Bronchial epithelial cell (primary cell): ENCODE measurements at regions not wholly inside any gene's neighbourhood (a gene's known extent, or its start where the extent isn't known, plus 50 kb on each side); places are given as distances from the start of the nearest gene placed in this dataset.

ENCODE experiments used
- DNase-seq: peaks from one replicate; pipeline ENCODE4 v3.0.0-alpha.2; 2010; ENCODE audit warnings: low read depth
- FAIRE-seq: peaks from 2 replicates; lab custom pipeline; 2011; peaks lifted over from hg19 to GRCh38; lab: Jason Lieb, UNC
- H3K27me3 ChIP-seq: 2 replicates; pipeline ENCODE4 v1.5.1; 2011; ENCODE audit warnings: low read length; ENCODE audit not compliant: control insufficient read depth, insufficient read depth
- H3K36me3 ChIP-seq: 2 replicates; pipeline ENCODE4 v1.5.1; 2011; ENCODE audit warnings: low read length; ENCODE audit not compliant: control insufficient read depth, insufficient read depth
- H3K4me3 ChIP-seq: 2 replicates; pipeline ENCODE4 v1.5.1; 2011; ENCODE audit warnings: mild to moderate bottlenecking, low read depth, low read length, control low read depth
- TF ChIP-seq, protein P1 (sequence below): IDR thresholded peaks from 2 replicates; pipeline ENCODE4 v1.5.1; 2011; ENCODE audit warnings: mild to moderate bottlenecking, moderate library complexity, low read length, control low read depth, inconsistent platforms; ENCODE audit not compliant: insufficient read depth, severe bottlenecking

- DNase-seq, result peak; percentile 83
- no peak for FAIRE-seq
- no peaks in the 10 kb centered on the region for H3K27me3 ChIP-seq
- H3K4me3 ChIP-seq, result no peak overlapping the region
- H3K36me3 ChIP-seq, result no peaks in the 10 kb centered on the region
- TF ChIP-seq, protein P1, sequence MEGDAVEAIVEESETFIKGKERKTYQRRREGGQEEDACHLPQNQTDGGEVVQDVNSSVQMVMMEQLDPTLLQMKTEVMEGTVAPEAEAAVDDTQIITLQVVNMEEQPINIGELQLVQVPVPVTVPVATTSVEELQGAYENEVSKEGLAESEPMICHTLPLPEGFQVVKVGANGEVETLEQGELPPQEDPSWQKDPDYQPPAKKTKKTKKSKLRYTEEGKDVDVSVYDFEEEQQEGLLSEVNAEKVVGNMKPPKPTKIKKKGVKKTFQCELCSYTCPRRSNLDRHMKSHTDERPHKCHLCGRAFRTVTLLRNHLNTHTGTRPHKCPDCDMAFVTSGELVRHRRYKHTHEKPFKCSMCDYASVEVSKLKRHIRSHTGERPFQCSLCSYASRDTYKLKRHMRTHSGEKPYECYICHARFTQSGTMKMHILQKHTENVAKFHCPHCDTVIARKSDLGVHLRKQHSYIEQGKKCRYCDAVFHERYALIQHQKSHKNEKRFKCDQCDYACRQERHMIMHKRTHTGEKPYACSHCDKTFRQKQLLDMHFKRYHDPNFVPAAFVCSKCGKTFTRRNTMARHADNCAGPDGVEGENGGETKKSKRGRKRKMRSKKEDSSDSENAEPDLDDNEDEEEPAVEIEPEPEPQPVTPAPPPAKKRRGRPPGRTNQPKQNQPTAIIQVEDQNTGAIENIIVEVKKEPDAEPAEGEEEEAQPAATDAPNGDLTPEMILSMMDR, result no peak
Observed at GRCh38 chr3:180252683-180253082, 215.9 kb upstream of the PEX5L start.

GRCh38 chr3:180253283-180253682 is 216.5 kb upstream of the PEX5L start:
- peak; percentile 89 for DNase-seq
- no peaks in the 10 kb centered on the region for H3K27me3 ChIP-seq
- no peak for FAIRE-seq
- TF ChIP-seq, protein P1, result no peak
- H3K36me3 ChIP-seq, result no peaks in the 10 kb centered on the region
- H3K4me3 ChIP-seq, result no peak overlapping the region

GRCh38 chr3:180264479-180264878 is 227.7 kb upstream of the PEX5L start:
- FAIRE-seq (no peak), DNase-seq (no peak)
- no peak overlapping the region for H3K4me3 ChIP-seq
- TF ChIP-seq, protein P1, result no peak
- H3K36me3 ChIP-seq, result no peaks in the 10 kb centered on the region
- no peaks in the 10 kb centered on the region for H3K27me3 ChIP-seq

- TF ChIP-seq, protein P1, result no peak
- FAIRE-seq (no peak), DNase-seq (no peak)
- H3K27me3 ChIP-seq, result no peaks in the 10 kb centered on the region
- no peaks in the 10 kb centered on the region for H3K36me3 ChIP-seq
- H3K4me3 ChIP-seq, result no peak overlapping the region
Observed at GRCh38 chr3:180265551-180265950, 228.8 kb upstream of the PEX5L start.

- H3K36me3 ChIP-seq, result no peaks in the 10 kb centered on the region
- no peaks in the 10 kb centered on the region for H3K27me3 ChIP-seq
- TF ChIP-seq, protein P1, result no peak
- no peak overlapping the region for H3K4me3 ChIP-seq
- FAIRE-seq, result no peak
- DNase-seq, result no peak
Observed at GRCh38 chr3:180267202-180267843, 230.6 kb upstream of the PEX5L start.

DNA sequence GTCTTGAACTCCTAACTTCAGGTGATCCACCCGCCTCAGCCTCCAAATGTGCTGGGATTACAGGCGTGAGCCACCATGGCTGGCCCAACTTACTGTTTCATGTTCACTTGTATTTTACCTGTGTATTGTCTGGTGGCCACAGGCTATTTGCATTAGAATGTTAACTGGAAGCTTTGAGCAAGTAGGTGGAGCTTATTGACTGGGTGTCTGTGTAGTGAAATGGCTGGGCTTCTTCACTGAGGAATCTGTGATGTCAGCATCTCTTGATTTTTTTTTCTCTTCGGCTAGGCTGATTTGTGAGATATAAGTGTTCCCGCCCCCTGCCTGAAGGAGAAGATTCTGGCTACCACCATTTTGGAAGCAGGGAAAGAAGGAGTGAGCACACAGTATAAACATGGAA is 237.8 kb upstream of the PEX5L start:
- Histone ChIP-seq H3K27me3 (no peaks in the 10 kb centered on the region), H3K4me3 (no peak overlapping the region), H3K36me3 (no peaks in the 10 kb centered on the region)
- TF ChIP-seq, protein P1, result no peak
- FAIRE-seq, result no peak
- DNase-seq, result no peak
